H9 (cell line): ENCODE measurements at regions not wholly inside any gene's neighbourhood (a gene's known extent, or its start where the extent isn't known, plus 50 kb on each side); places are given as distances from the start of the nearest gene placed in this dataset.
"Not testable (repeated sequence)": the region's sequence is repeated elsewhere in the genome, so short reads cannot be mapped to it uniquely, and the experiment has no call there.

Experiments
- DNase-seq: peaks from one replicate; pipeline ENCODE4 v3.0.0-alpha.2; 2017
- H2AFZ ChIP-seq: one replicate; pipeline ENCODE4 v1.6.1; 2013; ENCODE audit warnings: mild to moderate bottlenecking, low read length, control low read depth, moderate library complexity
- H2AK5ac ChIP-seq: 2 replicates; pipeline ENCODE4 v1.6.1; 2013; ENCODE audit warnings: low read length, control low read depth, mixed read lengths; ENCODE audit not compliant: insufficient read length
- H2BK120ac ChIP-seq: one replicate; pipeline ENCODE4 v1.6.1; 2013; ENCODE audit warnings: low read depth, mild to moderate bottlenecking, low read length, control low read depth, inconsistent platforms; ENCODE audit not compliant: poor library complexity, severe bottlenecking
- H2BK12ac ChIP-seq: 2 replicates; pipeline ENCODE4 v1.6.1; 2013; ENCODE audit warnings: low read length, control low read depth, mixed read lengths, low read depth; ENCODE audit not compliant: insufficient read length
- H2BK15ac ChIP-seq: 2 replicates; pipeline ENCODE4 v1.6.1; 2013; ENCODE audit warnings: low read depth, low read length, control low read depth
- H2BK20ac ChIP-seq: one replicate; pipeline ENCODE4 v1.6.1; 2013; ENCODE audit warnings: low read depth, mild to moderate bottlenecking, low read length, control low read depth, inconsistent platforms; ENCODE audit not compliant: poor library complexity, severe bottlenecking
- H2BK5ac ChIP-seq: 2 replicates; pipeline ENCODE4 v1.6.1; 2013; ENCODE audit warnings: low read length, control low read depth, mixed read lengths; ENCODE audit not compliant: insufficient read length
- H3K14ac ChIP-seq: 2 replicates; pipeline ENCODE4 v1.6.1; 2013; ENCODE audit warnings: low read length, control low read depth; ENCODE audit not compliant: insufficient read depth
- H3K18ac ChIP-seq: 2 replicates; pipeline ENCODE4 v1.6.1; 2013; ENCODE audit warnings: low read depth, mild to moderate bottlenecking, mixed read lengths, low read length, control low read depth; ENCODE audit not compliant: insufficient read length
- H3K23ac ChIP-seq: 2 replicates; pipeline ENCODE4 v1.6.1; 2013; ENCODE audit warnings: low read length, control low read depth, mixed read lengths, low read depth; ENCODE audit not compliant: insufficient read length
- H3K23me2 ChIP-seq: 2 replicates; pipeline ENCODE4 v1.6.1; 2013; ENCODE audit warnings: low read depth, mild to moderate bottlenecking, mixed read lengths, low read length, control low read depth; ENCODE audit not compliant: insufficient read length, poor library complexity, severe bottlenecking
- H3K27ac ChIP-seq: 2 replicates; pipeline ENCODE4 v1.5.1; 2013; ENCODE audit warnings: low read length, control low read depth, mixed read lengths, low read depth; ENCODE audit not compliant: insufficient read length
- H3K27me3 ChIP-seq: 2 replicates; pipeline ENCODE4 v1.6.1; 2013; ENCODE audit warnings: low read length, control low read depth, inconsistent platforms; ENCODE audit not compliant: insufficient read depth
- H3K4ac ChIP-seq: 2 replicates; pipeline ENCODE4 v1.6.1; 2013; ENCODE audit warnings: low read depth, mild to moderate bottlenecking, control low read depth, inconsistent platforms, low read length, moderate library complexity
- H3K4me1 ChIP-seq: 2 replicates; pipeline ENCODE4 v1.6.1; 2013; ENCODE audit warnings: low read length, control low read depth, inconsistent platforms; ENCODE audit not compliant: insufficient read depth
- H3K4me2 ChIP-seq: 2 replicates; pipeline ENCODE4 v1.6.1; 2013; ENCODE audit warnings: low read length, control low read depth, mixed read lengths; ENCODE audit not compliant: insufficient read length, insufficient read depth
- H3K56ac ChIP-seq: 2 replicates; pipeline ENCODE4 v1.6.1; 2013; ENCODE audit warnings: low read depth, mild to moderate bottlenecking, mixed read lengths, low read length, control low read depth; ENCODE audit not compliant: insufficient read length
- H3K79me1 ChIP-seq: 2 replicates; pipeline ENCODE4 v1.6.1; 2013; ENCODE audit warnings: low read depth, mild to moderate bottlenecking, moderate library complexity, low read length, control low read depth, inconsistent platforms; ENCODE audit not compliant: insufficient read depth, poor library complexity, severe bottlenecking
- H3K79me2 ChIP-seq: 2 replicates; pipeline ENCODE4 v1.6.1; 2013; ENCODE audit warnings: low read length, control low read depth, inconsistent platforms; ENCODE audit not compliant: insufficient read depth
- H3K9ac ChIP-seq: 2 replicates; pipeline ENCODE4 v1.6.1; 2013; ENCODE audit warnings: low read length, control low read depth, mixed read lengths; ENCODE audit not compliant: insufficient read length; ENCODE audit errors: extremely low read depth
- H3K9me3 ChIP-seq: one replicate; pipeline ENCODE4 v1.6.1; 2013; ENCODE audit warnings: low read depth, low read length, inconsistent platforms; ENCODE audit not compliant: control insufficient read depth
- H3T11ph ChIP-seq: one replicate; pipeline ENCODE4 v1.6.1; 2013; ENCODE audit warnings: mild to moderate bottlenecking, low read length, control low read depth, inconsistent platforms
- H4K20me1 ChIP-seq: one replicate; pipeline ENCODE4 v1.6.1; 2013; ENCODE audit not compliant: control insufficient read depth, insufficient read length, insufficient read depth
- H4K5ac ChIP-seq: 2 replicates; pipeline ENCODE4 v1.6.1; 2013; ENCODE audit warnings: low read depth, mild to moderate bottlenecking, mixed read lengths, low read length, control low read depth; ENCODE audit not compliant: insufficient read length
- H4K8ac ChIP-seq: replicated peaks from 2 replicates; pipeline ENCODE4 v1.6.1; 2013; ENCODE audit warnings: low read length, control low read depth, mixed read lengths, low read depth; ENCODE audit not compliant: insufficient read length
- H4K91ac ChIP-seq: 2 replicates; pipeline ENCODE4 v1.6.1; 2013; ENCODE audit warnings: low read depth, mild to moderate bottlenecking, moderate library complexity, mixed read lengths, low read length, control low read depth; ENCODE audit not compliant: insufficient read length
- H3K27ac Mint-ChIP-seq, 3 experiments: 2 replicates in 2 of 3; 3 replicates in 1 of 3; pipeline ENCODE4 v1.8.0; 2020 to 2021; ENCODE audit warnings: mixed read lengths in 3 of 3, mild to moderate bottlenecking in 1 of 3, moderate library complexity in 1 of 3
- H3K27me3 Mint-ChIP-seq: 2 replicates; pipeline ENCODE4 v1.8.0; 2021; ENCODE audit warnings: low read depth, mild to moderate bottlenecking, moderate library complexity, mixed read lengths
- H3K36me3 Mint-ChIP-seq, 3 experiments: 2 replicates in 2 of 3; 3 replicates in 1 of 3; pipeline ENCODE4 v1.8.0; 2020 to 2021; ENCODE audit warnings: low read depth in 3 of 3, mixed read lengths in 3 of 3; ENCODE audit not compliant: insufficient read depth in 1 of 3
- H3K4me1 Mint-ChIP-seq, 2 experiments: 2 replicates each; pipeline ENCODE4 v1.8.0; 2020; ENCODE audit warnings: mixed read lengths in 2 of 2
- H3K4me3 Mint-ChIP-seq, 2 experiments: 2 replicates in 1 of 2; 3 replicates in 1 of 2; pipeline ENCODE4 v1.8.0; 2020 to 2021; ENCODE audit warnings: mild to moderate bottlenecking in 2 of 2, mixed read lengths in 2 of 2, moderate library complexity in 1 of 2
- H3K9me3 Mint-ChIP-seq, 2 experiments: 2 replicates in 1 of 2; 3 replicates in 1 of 2; pipeline ENCODE4 v1.8.0; 2020; ENCODE audit warnings: mild to moderate bottlenecking in 2 of 2, mixed read lengths in 2 of 2, moderate library complexity in 1 of 2
- CTCF ChIP-seq: fragments of 200-600 bp; sonication (generic); conservative IDR thresholded peaks from 3 replicates; pipeline ENCODE4 v1.8.0; 2021; ENCODE audit warnings: antibody characterized with exemption, mild to moderate bottlenecking
- WGBS: extraction: QIAGEN DNeasy Blood & Tissue Kit; methylation state at CpG from one replicate; pipeline ENCODE4 v1.1.7; 2013; ENCODE audit warnings: missing lambda C conversion rate, low lambda C conversion rate, mixed read lengths; ENCODE audit not compliant: insufficient read length; ENCODE audit errors: extremely low coverage; 5-methylcytosine and 5-hydroxymethylcytosine counted together

DNA sequence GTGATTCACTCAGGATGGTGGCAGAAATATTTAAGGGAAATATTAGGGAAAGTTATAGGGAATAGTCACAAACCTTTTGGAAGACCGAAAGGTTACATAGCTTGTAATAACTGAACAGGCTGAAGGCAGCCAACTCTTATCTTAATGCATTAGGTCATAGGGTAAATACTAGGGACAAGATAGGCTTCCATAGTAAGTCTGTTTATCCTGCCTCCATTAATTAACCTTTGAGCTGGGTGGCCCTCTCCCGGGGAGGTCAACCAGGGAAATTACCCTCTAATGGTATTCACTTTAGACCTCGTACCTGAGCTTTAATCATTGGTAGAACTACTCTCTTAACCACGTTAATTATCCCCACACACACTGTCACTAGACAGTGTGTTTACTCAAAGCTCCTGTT, 981.8 kb downstream of the SLC16A7 start:
- no peak overlapping the region for H2BK20ac ChIP-seq
- H3K9me3 ChIP-seq = no peaks in the 10 kb centered on the region
- H2AFZ ChIP-seq = no peak overlapping the region
- H3K4me1 Mint-ChIP-seq = no peaks in the 10 kb centered on the region
- no peak overlapping the region for H4K5ac ChIP-seq
- no peak for DNase-seq
- no peak overlapping the region for H3K14ac ChIP-seq
- no peaks in the 10 kb centered on the region for H3K36me3 Mint-ChIP-seq
- no peak overlapping the region for H3K4me3 Mint-ChIP-seq
- no peak overlapping the region for H3K4me2 ChIP-seq
- H3K18ac ChIP-seq = no peak overlapping the region
- H2BK15ac ChIP-seq = no peak overlapping the region
- H4K91ac ChIP-seq = no peak overlapping the region
- no peaks in the 10 kb centered on the region for H3K79me2 ChIP-seq
- no peak overlapping the region for H3K27ac ChIP-seq
- no peak overlapping the region for H2AK5ac ChIP-seq
- no peak overlapping the region for H4K8ac ChIP-seq
- no peak overlapping the region for H3K4ac ChIP-seq
- H3K79me1 ChIP-seq = no peaks in the 10 kb centered on the region
- H2BK12ac ChIP-seq = no peak overlapping the region
- no peaks in the 10 kb centered on the region for H3K9me3 Mint-ChIP-seq
- H3K27me3 Mint-ChIP-seq = no peaks in the 10 kb centered on the region
- no peak overlapping the region for H3T11ph ChIP-seq
- no peak for TF ChIP-seq CTCF
- H3K23me2 ChIP-seq = no peaks in the 10 kb centered on the region
- H3K56ac ChIP-seq = no peak overlapping the region
- no peak overlapping the region for H2BK5ac ChIP-seq
- H3K4me1 ChIP-seq = no peaks in the 10 kb centered on the region
- H3K27ac Mint-ChIP-seq = no peak overlapping the region
- H2BK120ac ChIP-seq = no peak overlapping the region
- no peaks in the 10 kb centered on the region for H3K27me3 ChIP-seq
- no peak overlapping the region for H3K23ac ChIP-seq
- no peaks in the 10 kb centered on the region for H4K20me1 ChIP-seq
- WGBS = no CpG with 5 or more reads among the region's 4 CpGs
- H3K9ac ChIP-seq = no peak overlapping the region

GRCh38 chr12:60587664-60588063, 991.8 kb downstream of the SLC16A7 start:
- H4K5ac ChIP-seq = not testable (repeated sequence)
- H3K9me3 Mint-ChIP-seq = peaks cover 15 to 16% of the 10 kb centered on the region in 2 experiments

More at GRCh38 chr12:60587664-60588063, 991.8 kb downstream of the SLC16A7 start:
- not testable (repeated sequence) for H3K9me3 ChIP-seq, H3K18ac ChIP-seq, H2AK5ac ChIP-seq, H3T11ph ChIP-seq, H3K79me1 ChIP-seq, H3K56ac ChIP-seq, H3K4me2 ChIP-seq, H3K27me3 Mint-ChIP-seq, H3K14ac ChIP-seq, H3K27ac ChIP-seq, H3K4ac ChIP-seq, H3K27me3 ChIP-seq, H2BK12ac ChIP-seq, H2BK120ac ChIP-seq, H4K20me1 ChIP-seq, H2AFZ ChIP-seq, H2BK5ac ChIP-seq, H3K4me1 Mint-ChIP-seq, H3K9ac ChIP-seq, H3K4me3 Mint-ChIP-seq, H3K27ac Mint-ChIP-seq, H4K91ac ChIP-seq, H3K23me2 ChIP-seq, H3K4me1 ChIP-seq, DNase-seq, H4K8ac ChIP-seq, H3K79me2 ChIP-seq, H2BK15ac ChIP-seq, H3K23ac ChIP-seq, H2BK20ac ChIP-seq
- peaks cover 0 to 22% (median 3%) of the 10 kb centered on the region in 3 experiments; a peak in 5 of 7 replicates for H3K36me3 Mint-ChIP-seq
- no CpG with 5 or more reads among the region's 1 CpG for WGBS
